ENCODE measurements at regions not wholly inside any gene's neighbourhood (a gene's known extent, or its start where the extent isn't known, plus 50 kb on each side); places are given as distances from the start of the nearest gene placed in this dataset.

GRCh38 chr4:147014946-147015345 is 69.3 kb upstream of the TTC29 start:
- TF ChIP-seq CTCF (IDR thresholded peaks at IDR 0.05; ENCODE audit: low read depth, low read length), result no peak
- TF ChIP-seq EZH2phosphoT487 (IDR thresholded peaks at IDR 0.05; ENCODE audit: low read depth), result no peak
